ENCODE measurements at regions not wholly inside any gene's neighbourhood (a gene's known extent, or its start where the extent isn't known, plus 50 kb on each side); places are given as distances from the start of the nearest gene placed in this dataset.
A peak's percentile ranks its signal among the peaks of the same experiment; 100 is the strongest.

- no peak for DNase-seq
- POLR2A ChIA-PET, result no interaction called here
- H3K27me3 ChIP-seq (ENCODE audit: insufficient read depth), result no peaks in the 10 kb centered on the region
- no peaks in the 10 kb centered on the region for H3K36me3 ChIP-seq (replicated peaks in 1 of 2; ENCODE audit: control insufficient read depth in 1 of 2, insufficient read depth in 2 of 2, low read length in 1 of 2)
- no peaks in the 10 kb centered on the region for H4K20me1 ChIP-seq (ENCODE audit: insufficient read depth)
- H3K9me2 ChIP-seq, result no peaks in the 10 kb centered on the region
- H3K27ac ChIP-seq (ENCODE audit: low read depth in 2 of 2, low read length in 1 of 2), result no peak overlapping the region
- no peaks in the 10 kb centered on the region for H3K79me2 ChIP-seq (ENCODE audit: insufficient read depth)
- CTCF ChIA-PET, result no interaction called here
- 77% methylated on average over 2 of the region's 2 CpGs for WGBS (ENCODE audit: low lambda C conversion rate)
- no peak overlapping the region for H2AFZ ChIP-seq (ENCODE audit: low read depth)
- H3K9ac ChIP-seq, result no peak overlapping the region
- H3K4me1 ChIP-seq (ENCODE audit: control insufficient read depth in 1 of 2, insufficient read depth in 2 of 2, low read depth in 1 of 2, low read length in 1 of 2), result peaks cover 0 to 5% of the 10 kb centered on the region in 2 experiments; a peak in 1 of 4 replicates
- TF ChIP-seq RFX5 (IDR thresholded peaks at IDR 0.05; ENCODE audit: low read length), result no peak
- no peak for TF ChIP-seq PBX3 (IDR thresholded peaks at IDR 0.05)
- no peak for TF ChIP-seq EZH2phosphoT487 (IDR thresholded peaks at IDR 0.05; ENCODE audit: borderline replicate concordance, low read depth)
- TF ChIP-seq JUND (IDR thresholded peaks at IDR 0.05), result no peak
- no peak for TF ChIP-seq ELF1 (IDR thresholded peaks at IDR 0.05)
- no peak for TF ChIP-seq FOSL2 (IDR thresholded peaks at IDR 0.05; ENCODE audit: borderline replicate concordance, low read depth)
- no peak for TF ChIP-seq REST (IDR thresholded peaks at IDR 0.05; ENCODE audit: low read depth, low read length)
- no peak for TF ChIP-seq POLR2AphosphoS5 (IDR thresholded peaks at IDR 0.05; ENCODE audit: low read depth, low read length)
- H3K4me3 ChIP-seq (ENCODE audit: low read depth in 2 of 2, low read length in 1 of 2), result no peak overlapping the region
- H3K4me2 ChIP-seq, result no peak overlapping the region
- no peaks in the 10 kb centered on the region for H3K9me3 ChIP-seq
- no peaks in the 10 kb centered on the region for H3F3A ChIP-seq (replicated peaks; ENCODE audit: insufficient read depth)
Measured at GRCh38 chr5:58330781-58331180, 129.1 kb downstream of the PLK2 start.

- Histone ChIP-seq H3K27ac (ENCODE audit: low read depth in 2 of 2, low read length in 1 of 2) (peak overlapping the region in 1 of 2 experiments; percentile 22; a peak in 1 of 4 replicates), H3K9ac (no peak overlapping the region), H3K9me2 (no peaks in the 10 kb centered on the region), H3K79me2 (ENCODE audit: insufficient read depth) (no peaks in the 10 kb centered on the region), H3K4me1 (ENCODE audit: control insufficient read depth in 1 of 2, insufficient read depth in 2 of 2, low read depth in 1 of 2, low read length in 1 of 2) (peaks cover 0 to 5% of the 10 kb centered on the region in 2 experiments; a peak in 1 of 4 replicates), H3F3A (replicated peaks; ENCODE audit: insufficient read depth) (peaks cover 4% of the 10 kb centered on the region), H2AFZ (ENCODE audit: low read depth) (no peak overlapping the region), H3K4me3 (ENCODE audit: low read depth in 2 of 2, low read length in 1 of 2) (no peak overlapping the region), H3K36me3 (replicated peaks in 1 of 2; ENCODE audit: control insufficient read depth in 1 of 2, insufficient read depth in 2 of 2, low read length in 1 of 2) (no peaks in the 10 kb centered on the region), H3K4me2 (no peak overlapping the region), H3K9me3 (no peaks in the 10 kb centered on the region), H3K27me3 (ENCODE audit: insufficient read depth) (no peaks in the 10 kb centered on the region), H4K20me1 (ENCODE audit: insufficient read depth) (no peaks in the 10 kb centered on the region)
- TF ChIP-seq PBX3 (IDR thresholded peaks at IDR 0.05) (0 out of 2 replicates have a peak, but pooled peaks have one; percentile 13), FOXM1 (IDR thresholded peaks at IDR 0.05; ENCODE audit: low read depth) (no peak), EZH2phosphoT487 (IDR thresholded peaks at IDR 0.05; ENCODE audit: borderline replicate concordance, low read depth) (no peak), EP300 (IDR thresholded peaks at IDR 0.05; ENCODE audit: borderline replicate concordance in 1 of 2, low read depth in 1 of 2, low read length in 1 of 2) (0 out of 4 replicates have a peak, but pooled peaks of 1 of the 2 experiments have one; percentile 10), TCF12 (IDR thresholded peaks at IDR 0.05) (peak; percentile 45), RAD21 (IDR thresholded peaks at IDR 0.05; ENCODE audit: low read length) (no peak)
- 41% methylated on average over 1 of the region's 1 CpG for WGBS (ENCODE audit: low lambda C conversion rate)
- ChIA-PET POLR2A (no interaction called here), CTCF (no interaction called here)
- DNase-seq, result no peak
Measured at GRCh38 chr5:58327289-58327688, 132.6 kb downstream of the PLK2 start.
